Mesendoderm (in vitro differentiated cells): ENCODE measurements at regions not wholly inside any gene's neighbourhood (a gene's known extent, or its start where the extent isn't known, plus 50 kb on each side); places are given as distances from the start of the nearest gene placed in this dataset.

ENCODE experiments used
- DNase-seq: peaks from one replicate; pipeline ENCODE4 v3.0.0; 2013
- H2AK5ac ChIP-seq: 2 replicates; pipeline ENCODE4 v1.6.1; 2013; ENCODE audit warnings: low read length, inconsistent platforms
- H2BK120ac ChIP-seq: 2 replicates; pipeline ENCODE4 v1.6.1; 2013; ENCODE audit warnings: low read depth, mild to moderate bottlenecking, low read length, moderate library complexity, mixed read lengths
- H2BK15ac ChIP-seq: replicated peaks from 2 replicates; pipeline ENCODE4 v1.6.1; 2013; ENCODE audit warnings: low read depth, mild to moderate bottlenecking, moderate library complexity
- H2BK5ac ChIP-seq: 2 replicates; pipeline ENCODE4 v1.6.1; 2013; ENCODE audit warnings: low read length, inconsistent platforms
- H3K18ac ChIP-seq: 2 replicates; pipeline ENCODE4 v1.6.1; 2013; ENCODE audit warnings: mild to moderate bottlenecking, low read length, mixed read lengths
- H3K23ac ChIP-seq: one replicate; pipeline ENCODE4 v1.6.1; 2013; ENCODE audit warnings: low read length
- H3K27ac ChIP-seq: 2 replicates; pipeline ENCODE4 v1.5.1; 2013; ENCODE audit warnings: low read depth, mild to moderate bottlenecking, inconsistent platforms, low read length, moderate library complexity
- H3K27me3 ChIP-seq: 2 replicates; pipeline ENCODE4 v1.6.1; 2013; ENCODE audit warnings: low read length, control low read depth, mild to moderate bottlenecking, inconsistent platforms; ENCODE audit not compliant: insufficient read depth, poor library complexity
- H3K36me3 ChIP-seq: 2 replicates; pipeline ENCODE4 v1.6.1; 2013; ENCODE audit warnings: low read length, inconsistent platforms; ENCODE audit not compliant: control insufficient read depth, insufficient read depth
- H3K4ac ChIP-seq: one replicate; pipeline ENCODE4 v1.6.1; 2013; ENCODE audit warnings: low read depth, mild to moderate bottlenecking, low read length, moderate library complexity
- H3K4me1 ChIP-seq: 2 replicates; pipeline ENCODE4 v1.6.1; 2013; ENCODE audit warnings: low read depth, low read length, inconsistent platforms; ENCODE audit not compliant: control insufficient read depth
- H3K4me2 ChIP-seq: 2 replicates; pipeline ENCODE4 v1.6.1; 2013; ENCODE audit warnings: low read length
- H3K4me3 ChIP-seq: 2 replicates; pipeline ENCODE4 v1.5.1; 2013; ENCODE audit warnings: mild to moderate bottlenecking, low read length
- H3K56ac ChIP-seq: one replicate; pipeline ENCODE4 v1.6.1; 2013; ENCODE audit warnings: low read length
- H3K79me1 ChIP-seq: 2 replicates; pipeline ENCODE4 v1.6.1; 2013; ENCODE audit warnings: low read length, inconsistent platforms
- H3K79me2 ChIP-seq: 2 replicates; pipeline ENCODE4 v1.6.1; 2013; ENCODE audit warnings: mild to moderate bottlenecking, low read length; ENCODE audit not compliant: control insufficient read depth, insufficient read depth
- H3K9ac ChIP-seq: 2 replicates; pipeline ENCODE4 v1.6.1; 2013; ENCODE audit warnings: low read length, inconsistent platforms
- H4K5ac ChIP-seq: one replicate; pipeline ENCODE4 v1.6.1; 2013; ENCODE audit warnings: low read length
- H4K8ac ChIP-seq: one replicate; pipeline ENCODE4 v1.6.1; 2013; ENCODE audit warnings: low read depth, mild to moderate bottlenecking, control low read depth, low read length, moderate library complexity
- WGBS: extraction: QIAGEN DNeasy Blood & Tissue Kit; methylation state at CpG from one replicate; pipeline ENCODE4 v1.1.7; 2013; ENCODE audit warnings: low lambda C conversion rate, missing lambda C conversion rate; ENCODE audit not compliant: insufficient coverage; ENCODE audit errors: extremely low coverage; 5-methylcytosine and 5-hydroxymethylcytosine counted together

- Histone ChIP-seq H3K79me1 (no peaks in the 10 kb centered on the region), H4K5ac (no peak overlapping the region), H3K27me3 (no peaks in the 10 kb centered on the region), H3K36me3 (no peaks in the 10 kb centered on the region), H3K56ac (peak overlapping the region; percentile 25), H3K4ac (no peak overlapping the region), H3K18ac (no peak overlapping the region), H3K4me1 (no peaks in the 10 kb centered on the region), H2BK15ac (no peak overlapping the region), H3K9ac (no peak overlapping the region), H4K8ac (no peak overlapping the region), H3K27ac (no peak overlapping the region), H3K4me2 (no peak overlapping the region), H2BK5ac (no peak overlapping the region), H2AK5ac (no peak overlapping the region), H2BK120ac (no peak overlapping the region), H3K23ac (no peak overlapping the region), H3K4me3 (no peak overlapping the region), H3K79me2 (no peaks in the 10 kb centered on the region)
- DNase-seq: no peak
- no CpG with 5 or more reads among the region's 16 CpGs for WGBS
Observed at GRCh38 chr2:45191146-45191863, 182.1 kb upstream of the SIX2 start.

- H3K27me3 ChIP-seq: no peaks in the 10 kb centered on the region
- no peak overlapping the region for H2BK120ac ChIP-seq
- WGBS: no CpG with 5 or more reads among the region's 8 CpGs
- H3K4me2 ChIP-seq: no peak overlapping the region
- no peak overlapping the region for H4K8ac ChIP-seq
- H3K56ac ChIP-seq: no peak overlapping the region
- no peak overlapping the region for H3K4me3 ChIP-seq
- no peak overlapping the region for H2AK5ac ChIP-seq
- no peaks in the 10 kb centered on the region for H3K4me1 ChIP-seq
- no peak overlapping the region for H3K9ac ChIP-seq
- peak; percentile 18 for DNase-seq
- H3K23ac ChIP-seq: no peak overlapping the region
- no peak overlapping the region for H3K4ac ChIP-seq
- no peaks in the 10 kb centered on the region for H3K79me2 ChIP-seq
- no peak overlapping the region for H3K27ac ChIP-seq
- no peak overlapping the region for H4K5ac ChIP-seq
- no peaks in the 10 kb centered on the region for H3K36me3 ChIP-seq
- no peak overlapping the region for H3K18ac ChIP-seq
- H2BK15ac ChIP-seq: no peak overlapping the region
- H3K79me1 ChIP-seq: no peaks in the 10 kb centered on the region
- no peak overlapping the region for H2BK5ac ChIP-seq
Observed at GRCh38 chr2:45190481-45190942, 181.3 kb upstream of the SIX2 start.

GRCh38 chr2:45184606-45185005 lies 175.4 kb upstream of the SIX2 start:
- no CpG with 5 or more reads among the region's 5 CpGs for WGBS
- no peak overlapping the region for H3K4me2 ChIP-seq
- no peaks in the 10 kb centered on the region for H3K27me3 ChIP-seq
- H3K18ac ChIP-seq: no peak overlapping the region
- no peak overlapping the region for H2BK120ac ChIP-seq
- H3K4me3 ChIP-seq: no peak overlapping the region
- H2BK15ac ChIP-seq: no peak overlapping the region
- no peak overlapping the region for H4K8ac ChIP-seq
- no peak overlapping the region for H2BK5ac ChIP-seq
- H3K4ac ChIP-seq: no peak overlapping the region
- no peak overlapping the region for H3K27ac ChIP-seq
- H3K23ac ChIP-seq: no peak overlapping the region
- H4K5ac ChIP-seq: no peak overlapping the region
- peak; percentile 31 for DNase-seq
- H3K36me3 ChIP-seq: no peaks in the 10 kb centered on the region
- H3K9ac ChIP-seq: no peak overlapping the region
- no peaks in the 10 kb centered on the region for H3K79me1 ChIP-seq
- H3K56ac ChIP-seq: no peak overlapping the region
- no peaks in the 10 kb centered on the region for H3K4me1 ChIP-seq
- H3K79me2 ChIP-seq: no peaks in the 10 kb centered on the region
- no peak overlapping the region for H2AK5ac ChIP-seq

DNA sequence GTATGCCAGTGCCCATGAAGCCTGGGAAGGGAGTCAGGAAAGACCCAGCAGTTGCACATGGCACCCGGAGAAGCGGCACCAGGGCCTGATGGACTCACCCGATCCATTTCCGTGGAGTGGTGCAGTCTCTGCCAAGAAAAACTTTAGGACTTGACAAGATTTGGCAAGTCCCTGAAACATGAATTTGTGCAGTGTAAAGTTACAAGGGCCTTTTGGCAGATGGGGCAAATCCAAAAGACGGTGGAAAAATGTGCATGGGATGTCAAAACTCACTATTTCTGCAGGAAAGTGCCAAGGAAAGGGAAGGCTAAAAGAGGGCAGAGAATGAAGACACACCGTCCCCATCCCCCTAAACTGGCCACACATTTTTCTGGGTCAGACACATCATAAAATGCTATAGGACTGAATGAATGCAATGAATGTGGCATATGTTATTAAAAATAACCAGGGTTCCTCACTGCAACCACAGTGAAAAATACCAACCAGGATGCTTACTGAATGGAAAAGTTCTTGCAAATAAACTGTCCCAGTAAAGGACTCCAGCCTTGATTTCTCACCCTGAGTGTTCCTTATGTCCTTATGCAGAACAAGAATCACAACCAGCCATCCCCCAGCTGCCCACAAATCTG lies 173.5 kb upstream of the SIX2 start:
- H3K4me1 ChIP-seq: no peaks in the 10 kb centered on the region
- H3K79me2 ChIP-seq: no peaks in the 10 kb centered on the region
- H2AK5ac ChIP-seq: no peak overlapping the region
- H3K4me3 ChIP-seq: no peak overlapping the region
- H3K18ac ChIP-seq: no peak overlapping the region
- H4K8ac ChIP-seq: no peak overlapping the region
- DNase-seq: no peak
- no peak overlapping the region for H3K4me2 ChIP-seq
- no peaks in the 10 kb centered on the region for H3K79me1 ChIP-seq
- WGBS: no CpG with 5 or more reads among the region's 6 CpGs
- H3K56ac ChIP-seq: no peak overlapping the region
- no peak overlapping the region for H2BK120ac ChIP-seq
- no peak overlapping the region for H3K23ac ChIP-seq
- H2BK15ac ChIP-seq: no peak overlapping the region
- H3K36me3 ChIP-seq: no peaks in the 10 kb centered on the region
- no peak overlapping the region for H3K4ac ChIP-seq
- H3K27ac ChIP-seq: no peak overlapping the region
- H3K9ac ChIP-seq: no peak overlapping the region
- no peak overlapping the region for H2BK5ac ChIP-seq
- H3K27me3 ChIP-seq: no peaks in the 10 kb centered on the region
- no peak overlapping the region for H4K5ac ChIP-seq

- Histone ChIP-seq H3K23ac (no peak overlapping the region), H3K9ac (no peak overlapping the region), H3K4me3 (no peak overlapping the region), H3K4ac (no peak overlapping the region), H3K79me1 (no peaks in the 10 kb centered on the region), H3K18ac (no peak overlapping the region), H2AK5ac (no peak overlapping the region), H3K4me1 (no peaks in the 10 kb centered on the region), H3K36me3 (no peaks in the 10 kb centered on the region), H3K79me2 (no peaks in the 10 kb centered on the region), H4K5ac (no peak overlapping the region), H3K56ac (no peak overlapping the region), H3K27me3 (no peaks in the 10 kb centered on the region), H4K8ac (no peak overlapping the region), H2BK15ac (no peak overlapping the region), H2BK5ac (no peak overlapping the region), H3K27ac (no peak overlapping the region), H2BK120ac (no peak overlapping the region), H3K4me2 (no peak overlapping the region)
- DNase-seq: no peak
Observed at GRCh38 chr2:45180779-45181178, 171.5 kb upstream of the SIX2 start.
